Spleen (tissue), 11 donors: ENCODE measurements at regions not wholly inside any gene's neighbourhood (a gene's known extent, or its start where the extent isn't known, plus 50 kb on each side); places are given as distances from the start of the nearest gene placed in this dataset.

ENCODE experiments used
- DNase-seq: peaks from one replicate; pipeline ENCODE4 v3.0.0-alpha.2; 2020
- H3K27ac ChIP-seq, 8 donors: fragments of 200-600 bp; sonication (generic) in 7 of 8; 1 replicate in 4 of 8; 2 replicates in 4 of 8; pipeline versions ENCODE4 v1.5.0 to v1.8.0; 2016 to 2021; ENCODE audit warnings: inconsistent platforms in 4 of 8, mild to moderate bottlenecking in 4 of 8, moderate library complexity in 1 of 8
- H3K27me3 ChIP-seq, 7 donors: fragments of 200-600 bp; sonication (generic) in 6 of 7; replicated peaks in 1 of 7; 1 replicate in 4 of 7; 2 replicates in 3 of 7; pipeline versions ENCODE4 v1.5.0 to v1.8.0; 2016 to 2021; ENCODE audit warnings: inconsistent platforms in 3 of 7, mild to moderate bottlenecking in 1 of 7
- H3K36me3 ChIP-seq, 6 donors: fragments of 200-600 bp; sonication (generic) in 5 of 6; 1 replicate in 4 of 6; 2 replicates in 2 of 6; pipeline versions ENCODE4 v1.5.0 to v1.8.0; 2016 to 2021; ENCODE audit warnings: inconsistent platforms in 2 of 6
- H3K4me1 ChIP-seq, 6 donors: fragments of 200-600 bp; sonication (generic) in 5 of 6; 1 replicate in 3 of 6; 2 replicates in 3 of 6; pipeline versions ENCODE4 v1.5.0 to v1.8.0; 2016 to 2021; ENCODE audit warnings: inconsistent platforms in 3 of 6
- H3K4me3 ChIP-seq, 8 donors: fragments of 200-600 bp; sonication (generic) in 7 of 8; 1 replicate in 4 of 8; 2 replicates in 4 of 8; pipeline versions ENCODE4 v1.5.0 to v1.8.0; 2016 to 2021; ENCODE audit warnings: inconsistent platforms in 4 of 8, mild to moderate bottlenecking in 4 of 8, moderate library complexity in 2 of 8
- H3K9me3 ChIP-seq, 8 donors: fragments of 200-600 bp; sonication (generic) in 7 of 8; 1 replicate in 4 of 8; 2 replicates in 4 of 8; pipeline versions ENCODE4 v1.5.0 to v1.8.0; 2016 to 2021; ENCODE audit warnings: inconsistent platforms in 4 of 8
- CTCF ChIP-seq, 11 experiments: fragments of 200-600 bp in 7 of 11; fragments of 450-650 bp in 4 of 11; sonication (generic) in 4 of 11; IDR thresholded peaks in 8 of 11; conservative IDR thresholded peaks in 3 of 11; 1 replicate in 7 of 11; 2 replicates in 4 of 11; pipeline versions ENCODE4 v1.4.0 to v1.8.0; 2016 to 2021; ENCODE audit warnings: antibody characterized with exemption in 11 of 11, inconsistent platforms in 4 of 11, mild to moderate bottlenecking in 1 of 11
- POLR2A ChIP-seq, 3 donors: fragments of 450-650 bp; IDR thresholded peaks; one replicate each; pipeline ENCODE4 v1.5.1; 2017; ENCODE audit warnings: antibody characterized with exemption in 3 of 3, mild to moderate bottlenecking in 1 of 3
- POLR2AphosphoS5 ChIP-seq, 3 donors: sonication (generic); formaldehyde crosslinking; IDR thresholded peaks; one replicate each; pipeline ENCODE4 v1.5.1; 2017; ENCODE audit warnings: antibody characterized with exemption in 3 of 3
- WGBS, 5 donors: extraction: QIAGEN DNeasy Blood & Tissue Kit in 3 of 5; methylation state at CpG; one replicate each; pipeline versions ENCODE4 v1.1.5 to v1.1.7; 2013 to 2018; 5-methylcytosine and 5-hydroxymethylcytosine counted together
- intact Hi-C: fragments of 100-400 bp; cut with DNase I; formaldehyde crosslinking; loops from one replicate; pipeline ENCODE4 v1.15.0; 2023; ENCODE audit warnings: low total_unique reads
- donor health status: healthy with polysubstance abuse.
- donor health status: DM: no; HTN: no; CAD: no; lungs with moderate emphysema.
- donor health status: DM: no; HTN: no; CAD: no.
- donor health status: Bipolar disorder and iron deficiency.
- donor health status: healthy.
- donor health status: DM: no; HTN: no; CAD: no.
- donor health status: DM: yes; HTN: yes; CAD: no.

DNA sequence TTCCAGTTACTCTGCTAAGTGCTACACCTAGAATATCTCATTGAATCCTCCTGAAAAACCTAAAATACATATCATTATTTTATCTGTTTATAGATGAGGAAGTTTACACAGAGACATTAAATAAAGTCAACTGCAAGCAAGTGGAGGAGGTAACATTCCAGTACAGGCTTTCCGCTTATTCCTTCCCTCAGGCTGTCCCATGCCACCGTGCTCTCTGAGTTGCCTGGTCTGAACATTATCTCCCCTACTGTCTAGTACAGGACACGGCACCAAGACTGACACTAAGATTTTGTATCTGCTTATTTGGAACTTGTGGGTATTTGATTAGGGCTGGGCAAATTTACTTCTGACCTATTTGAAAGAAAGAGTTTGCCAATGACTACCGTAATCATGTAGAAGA is 172.4 kb upstream of the STK32A start:
- Histone ChIP-seq H3K9me3 (no peaks in the 10 kb centered on the region), H3K27me3 (no peaks in the 10 kb centered on the region), H3K27ac (no peak overlapping the region), H3K36me3 (no peaks in the 10 kb centered on the region), H3K4me1 (no peaks in the 10 kb centered on the region), H3K4me3 (no peak overlapping the region)
- no peak for TF ChIP-seq POLR2AphosphoS5 (IDR thresholded peaks at IDR 0.05)
- TF ChIP-seq CTCF (IDR thresholded peaks at IDR 0.05 in 8 of 11, conservative IDR thresholded peaks at IDR 0.05 in 3 of 11), result no peak
- TF ChIP-seq POLR2A (IDR thresholded peaks at IDR 0.05), result no peak
- 76 to 94% (median 91%) methylated on average over 4 of the region's 4 CpGs for WGBS, 5 donors
- no peak for DNase-seq
- intact Hi-C loops, result no loop called here

DNA sequence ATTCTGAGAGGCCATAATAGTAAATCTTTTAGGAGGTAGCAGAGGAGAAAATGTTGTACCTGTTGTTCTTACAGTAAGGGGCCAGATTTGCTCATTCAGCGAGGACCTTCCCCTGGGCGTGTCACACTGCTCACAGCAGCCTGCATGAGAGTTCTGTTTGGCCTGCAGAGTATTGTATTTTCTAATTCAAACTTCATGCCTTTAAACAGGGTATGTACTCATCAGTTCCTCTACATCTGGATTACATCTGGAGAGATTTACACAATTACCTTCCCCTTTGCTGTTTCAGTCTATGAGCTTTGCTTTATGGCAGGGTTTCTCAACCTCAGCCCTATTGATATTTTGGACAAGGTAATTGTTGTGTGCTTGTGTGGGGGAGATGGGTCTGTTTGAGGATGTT is 170.9 kb upstream of the STK32A start:
- no peaks in the 10 kb centered on the region for H3K27me3 ChIP-seq
- no peaks in the 10 kb centered on the region for H3K4me1 ChIP-seq
- intact Hi-C loops, result no loop called here
- H3K36me3 ChIP-seq, result no peaks in the 10 kb centered on the region
- 74 to 94% (median 88%) methylated on average over 2 of the region's 2 CpGs for WGBS, 5 donors
- TF ChIP-seq POLR2AphosphoS5 (IDR thresholded peaks at IDR 0.05), result no peak
- TF ChIP-seq CTCF (IDR thresholded peaks at IDR 0.05 in 8 of 11, conservative IDR thresholded peaks at IDR 0.05 in 3 of 11), result no peak
- TF ChIP-seq POLR2A (IDR thresholded peaks at IDR 0.05), result no peak
- H3K4me3 ChIP-seq, result no peak overlapping the region
- no peak overlapping the region for H3K27ac ChIP-seq
- no peak for DNase-seq
- H3K9me3 ChIP-seq, result no peaks in the 10 kb centered on the region

GRCh38 chr5:147065071-147065470 is 169.8 kb upstream of the STK32A start:
- TF ChIP-seq POLR2A (IDR thresholded peaks at IDR 0.05) (no peak), POLR2AphosphoS5 (IDR thresholded peaks at IDR 0.05) (no peak), CTCF (IDR thresholded peaks at IDR 0.05 in 8 of 11, conservative IDR thresholded peaks at IDR 0.05 in 3 of 11) (no peak)
- intact Hi-C loops, result no loop called here
- Histone ChIP-seq H3K4me3 (no peak overlapping the region), H3K36me3 (no peaks in the 10 kb centered on the region), H3K27me3 (no peaks in the 10 kb centered on the region), H3K9me3 (no peaks in the 10 kb centered on the region), H3K27ac (no peak overlapping the region), H3K4me1 (no peaks in the 10 kb centered on the region)
- DNase-seq, result no peak
- WGBS, 5 donors, result 58 to 92% (median 72%) methylated on average over 1 of the region's 1 CpG

DNA sequence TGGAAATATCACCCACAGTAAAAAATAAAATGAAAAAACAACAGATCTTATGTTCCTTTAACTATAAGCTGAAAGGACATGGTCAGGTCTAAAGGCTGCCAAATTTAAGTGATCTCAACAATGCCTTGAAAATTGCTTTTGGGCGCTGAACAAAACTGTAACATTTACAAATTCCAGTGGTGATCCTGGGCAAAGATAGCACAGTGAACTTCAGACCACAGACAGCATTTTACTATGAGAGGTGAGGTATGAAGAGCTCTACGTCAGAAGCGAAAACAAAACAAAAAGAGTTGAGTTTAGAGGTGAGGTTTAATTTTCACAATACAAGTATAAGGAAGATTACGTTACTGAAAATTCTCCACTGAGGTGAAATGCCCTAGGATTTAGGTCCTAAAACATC is 165.8 kb upstream of the STK32A start:
- 91 to 95% (median 93%) methylated on average over 4 of the region's 4 CpGs for WGBS, 5 donors
- intact Hi-C loops, result no loop called here
- H3K36me3 ChIP-seq, result no peaks in the 10 kb centered on the region
- H3K9me3 ChIP-seq, result no peaks in the 10 kb centered on the region
- no peaks in the 10 kb centered on the region for H3K4me1 ChIP-seq
- TF ChIP-seq POLR2A (IDR thresholded peaks at IDR 0.05), result no peak
- TF ChIP-seq CTCF (IDR thresholded peaks at IDR 0.05 in 8 of 11, conservative IDR thresholded peaks at IDR 0.05 in 3 of 11), result no peak
- no peak for TF ChIP-seq POLR2AphosphoS5 (IDR thresholded peaks at IDR 0.05)
- H3K4me3 ChIP-seq, result no peak overlapping the region
- H3K27me3 ChIP-seq, result no peaks in the 10 kb centered on the region
- no peak for DNase-seq
- H3K27ac ChIP-seq, result no peak overlapping the region
